IMR-90 (cell line): ENCODE measurements at regions not wholly inside any gene's neighbourhood (a gene's known extent, or its start where the extent isn't known, plus 50 kb on each side); places are given as distances from the start of the nearest gene placed in this dataset.

Experiments
- ATAC-seq: fragments of 200-7000 bp; cut with Tn5 transposase; 2 replicates; pipeline ENCODE4 v1.9.1; 2020; ENCODE audit warnings: low read depth, mild to moderate bottlenecking, moderate library complexity
- BruUV-seq: library from RNA; stranded (reverse); fragments of 400-500 nt; replicated peaks from 2 replicates; lab custom pipeline; 2021; lab: Mats Ljungman, UMichigan
- CTCF ChIA-PET: fragments of 300-600 bp; formaldehyde crosslinking; extraction: SDS; loops from one replicate; lab custom pipeline; 2021; ENCODE audit warnings: antibody characterized with exemption; lab: Yijun Ruan, JAX
- POLR2A ChIA-PET: fragments of 300-600 bp; sonication (Branson Sonifier 250); formaldehyde crosslinking; loops from one replicate; lab custom pipeline; 2022; ENCODE audit warnings: antibody characterized with exemption; ENCODE audit not compliant: unreplicated experiment; lab: Charles Lee
- DNase-seq: peaks from one replicate; pipeline ENCODE4 v3.0.0; 2013
- H2AFZ ChIP-seq: replicated peaks from 2 replicates; pipeline ENCODE3; 2013; ENCODE audit warnings: low read length, mild to moderate bottlenecking; ENCODE audit not compliant: poor library complexity
- H2AK5ac ChIP-seq: 2 replicates; pipeline ENCODE4 v1.6.1; 2013; ENCODE audit warnings: low read depth, low read length, inconsistent platforms
- H2AK9ac ChIP-seq: replicated peaks from 2 replicates; pipeline ENCODE3; 2013; ENCODE audit warnings: mild to moderate bottlenecking, low read depth, low read length, moderate library complexity; ENCODE audit not compliant: poor library complexity
- H2BK120ac ChIP-seq: 2 replicates; pipeline ENCODE4 v1.6.1; 2013; ENCODE audit warnings: low read depth, low read length, inconsistent platforms
- H2BK15ac ChIP-seq: 3 replicates; pipeline ENCODE4 v1.6.1; 2013; ENCODE audit warnings: low read depth, low read length, inconsistent platforms
- H2BK20ac ChIP-seq: 2 replicates; pipeline ENCODE4 v1.6.1; 2013; ENCODE audit warnings: low read depth, mild to moderate bottlenecking, inconsistent platforms, low read length, moderate library complexity
- H2BK5ac ChIP-seq: 2 replicates; pipeline ENCODE4 v1.6.1; 2013; ENCODE audit warnings: mild to moderate bottlenecking, low read depth, low read length, inconsistent platforms; ENCODE audit not compliant: poor library complexity, severe bottlenecking
- H3K14ac ChIP-seq: replicated peaks from 2 replicates; pipeline ENCODE4 v1.6.1; 2013; ENCODE audit warnings: low read depth, low read length, inconsistent platforms
- H3K18ac ChIP-seq: 2 replicates; pipeline ENCODE4 v1.6.1; 2013; ENCODE audit warnings: low read depth, low read length, control low read depth
- H3K23ac ChIP-seq: 2 replicates; pipeline ENCODE4 v1.6.1; 2013; ENCODE audit warnings: low read depth, low read length, inconsistent platforms
- H3K27ac ChIP-seq: 2 replicates; pipeline ENCODE4 v1.5.1; 2013; ENCODE audit warnings: mild to moderate bottlenecking, control low read depth, low read length; ENCODE audit not compliant: insufficient read depth
- H3K27me3 ChIP-seq: 2 replicates; pipeline ENCODE4 v1.6.1; 2013; ENCODE audit warnings: low read length; ENCODE audit not compliant: control insufficient read depth, insufficient read depth
- H3K36me3 ChIP-seq: 2 replicates; pipeline ENCODE4 v1.6.1; 2013; ENCODE audit warnings: low read length, mixed read lengths; ENCODE audit not compliant: control insufficient read depth, insufficient read depth
- H3K4ac ChIP-seq: 2 replicates; pipeline ENCODE4 v1.6.1; 2013; ENCODE audit warnings: low read depth, low read length, inconsistent platforms
- H3K4me1 ChIP-seq: 2 replicates; pipeline ENCODE4 v1.6.1; 2013; ENCODE audit warnings: low read length, mixed read lengths; ENCODE audit not compliant: control insufficient read depth, insufficient read depth
- H3K4me2 ChIP-seq: 2 replicates; pipeline ENCODE4 v1.6.1; 2013; ENCODE audit warnings: low read depth, mild to moderate bottlenecking, control low read depth, low read length, moderate library complexity
- H3K4me3 ChIP-seq: 2 replicates; pipeline ENCODE4 v1.5.1; 2013; ENCODE audit warnings: low read depth, mild to moderate bottlenecking, control low read depth, low read length, moderate library complexity; ENCODE audit not compliant: insufficient read depth
- H3K56ac ChIP-seq: 2 replicates; pipeline ENCODE4 v1.6.1; 2013; ENCODE audit warnings: low read length, inconsistent platforms; ENCODE audit not compliant: insufficient read depth; ENCODE audit errors: extremely low read depth
- H3K79me1 ChIP-seq, 2 experiments: 2 replicates each; pipeline ENCODE4 v1.6.1; 2013; ENCODE audit warnings: low read length in 2 of 2, inconsistent platforms in 1 of 2, low read depth in 1 of 2
- H3K9ac ChIP-seq: 2 replicates; pipeline ENCODE4 v1.6.1; 2013; ENCODE audit warnings: low read depth, low read length, control low read depth
- H3K9me1 ChIP-seq: 2 replicates; pipeline ENCODE4 v1.6.1; 2013; ENCODE audit warnings: low read length, inconsistent platforms; ENCODE audit not compliant: insufficient read depth
- H3K9me3 ChIP-seq: 2 replicates; pipeline ENCODE4 v1.6.1; 2013; ENCODE audit warnings: low read length; ENCODE audit not compliant: control insufficient read depth, insufficient read depth
- H4K20me1 ChIP-seq: 2 replicates; pipeline ENCODE4 v1.6.1; 2013; ENCODE audit warnings: low read length, inconsistent platforms; ENCODE audit not compliant: insufficient read depth
- H4K5ac ChIP-seq: 2 replicates; pipeline ENCODE4 v1.6.1; 2013; ENCODE audit warnings: mild to moderate bottlenecking, low read depth, low read length, control low read depth
- H4K8ac ChIP-seq, 2 experiments: 2 replicates each; pipeline ENCODE4 v1.6.1; 2013; ENCODE audit warnings: low read depth in 2 of 2, low read length in 2 of 2, control low read depth in 1 of 2, inconsistent platforms in 1 of 2
- H4K91ac ChIP-seq: 2 replicates; pipeline ENCODE4 v1.6.1; 2013; ENCODE audit warnings: low read depth, low read length, inconsistent platforms; ENCODE audit not compliant: insufficient read depth
- CEBPB ChIP-seq: IDR thresholded peaks from 2 replicates; pipeline ENCODE4 v1.6.1; 2012; ENCODE audit warnings: low read depth, low read length, improper control_type of control experiment
- CHD1 ChIP-seq: IDR thresholded peaks from 2 replicates; pipeline ENCODE4 v1.6.1; 2012; ENCODE audit warnings: low read depth, low read length, improper control_type of control experiment
- CTCF ChIP-seq: conservative IDR thresholded peaks from 2 replicates; pipeline ENCODE4 v1.5.1; 2012; ENCODE audit warnings: mild to moderate bottlenecking, low read depth, low read length, improper control_type of control experiment
- FOS ChIP-seq: fragments of 150-350 bp; IDR thresholded peaks from 2 replicates; pipeline ENCODE4 v1.6.1; 2016; ENCODE audit warnings: low read depth, low read length
- MAFK ChIP-seq: IDR thresholded peaks from 2 replicates; pipeline ENCODE4 v1.6.1; 2012; ENCODE audit warnings: low read depth, low read length, improper control_type of control experiment
- MAZ ChIP-seq: IDR thresholded peaks from 2 replicates; pipeline ENCODE4 v1.6.1; 2012; ENCODE audit warnings: low read depth, mild to moderate bottlenecking, low read length, improper control_type of control experiment, moderate library complexity, borderline replicate concordance
- NFE2L2 ChIP-seq: fragments of 150-350 bp; IDR thresholded peaks from 2 replicates; pipeline ENCODE4 v1.6.1; 2016; ENCODE audit warnings: low read depth, mild to moderate bottlenecking, low read length
- POLR2A ChIP-seq: IDR thresholded peaks from 2 replicates; pipeline ENCODE4 v1.6.1; 2012; ENCODE audit warnings: mild to moderate bottlenecking, low read depth, low read length
- RAD21 ChIP-seq: IDR thresholded peaks from 2 replicates; pipeline ENCODE4 v1.6.1; 2012; ENCODE audit warnings: low read length, improper control_type of control experiment
- RCOR1 ChIP-seq: IDR thresholded peaks from 2 replicates; pipeline ENCODE4 v1.6.1; 2012; ENCODE audit warnings: mild to moderate bottlenecking, low read length, improper control_type of control experiment; ENCODE audit not compliant: insufficient replicate concordance
- RFX5 ChIP-seq: IDR thresholded peaks from 2 replicates; pipeline ENCODE4 v1.8.0; 2012; ENCODE audit warnings: low read depth, mild to moderate bottlenecking, low read length, moderate library complexity
- USF2 ChIP-seq: fragments of 150-350 bp; IDR thresholded peaks from 2 replicates; pipeline ENCODE4 v1.6.1; 2017; ENCODE audit warnings: mild to moderate bottlenecking, antibody characterized with exemption, low read length, low read depth
- WGBS, 2 experiments: methylation state at CpG; one replicate each; pipeline versions ENCODE4 v1.1.5 to v1.1.7; 2013; ENCODE audit warnings: missing lambda C conversion rate in 2 of 2; ENCODE audit not compliant: insufficient read length in 1 of 2; ENCODE audit errors: extremely low coverage in 2 of 2; 5-methylcytosine and 5-hydroxymethylcytosine counted together
- dilution Hi-C: fragments of 300-500 bp; cut with HindIII; formaldehyde crosslinking; loops from one replicate; pipeline ENCODE4 v1.14.3; 2018; ENCODE audit warnings: low sequenced_read_pairs; ENCODE audit not compliant: unreplicated experiment
- in situ Hi-C: fragments of 300-500 bp; cut with MboI; formaldehyde crosslinking; loops from 3 replicates; pipeline ENCODE4 v1.14.3; 2019; ENCODE audit warnings: low sequenced_read_pairs, inconsistent platforms, mixed read lengths
- intact Hi-C: fragments of 100-400 bp; cut with micrococcal nuclease; formaldehyde crosslinking; loops from 2 replicates; pipeline ENCODE4 v1.10.0; 2022

- no peaks in the 10 kb centered on the region for H3K36me3 ChIP-seq
- no peak overlapping the region for H2AK5ac ChIP-seq
- H2AFZ ChIP-seq, result no peak overlapping the region
- no peak overlapping the region for H3K23ac ChIP-seq
- no peak overlapping the region for H4K8ac ChIP-seq
- H4K5ac ChIP-seq, result no peak overlapping the region
- no peak overlapping the region for H3K9ac ChIP-seq
- H3K4me3 ChIP-seq, result no peak overlapping the region
- H3K79me1 ChIP-seq, result no peaks in the 10 kb centered on the region
- no peaks in the 10 kb centered on the region for H3K27me3 ChIP-seq
- H3K4ac ChIP-seq, result no peak overlapping the region
- no peak for DNase-seq
- H2BK5ac ChIP-seq, result no peak overlapping the region
- H4K20me1 ChIP-seq, result no peaks in the 10 kb centered on the region
- BruUV-seq, result no TSS peak
- in situ Hi-C loops, result no loop called here
- ATAC-seq, result no peak
- H2AK9ac ChIP-seq, result no peak overlapping the region
- no peak overlapping the region for H3K27ac ChIP-seq
- dilution Hi-C loops, result no loop called here
- no peak overlapping the region for H3K18ac ChIP-seq
- H3K4me1 ChIP-seq, result no peaks in the 10 kb centered on the region
- H3K9me1 ChIP-seq, result no peaks in the 10 kb centered on the region
- WGBS, 2 experiments, result no CpG with 5 or more reads among the region's 1 CpG
- ChIA-PET CTCF (no interaction called here), POLR2A (no interaction called here)
- TF ChIP-seq RAD21, result no peak
- no peak for TF ChIP-seq CHD1
- TF ChIP-seq RFX5, result no peak
- TF ChIP-seq FOS, result no peak
- TF ChIP-seq MAFK, result no peak
- TF ChIP-seq USF2, result no peak
- TF ChIP-seq NFE2L2, result no peak
- no peak for TF ChIP-seq CTCF
- no peak for TF ChIP-seq CEBPB
- no peak for TF ChIP-seq POLR2A
- no peak for TF ChIP-seq MAZ
- TF ChIP-seq RCOR1, result no peak
- intact Hi-C loops, result no loop called here
- no peak overlapping the region for H2BK20ac ChIP-seq
- no peak overlapping the region for H3K56ac ChIP-seq
- H3K4me2 ChIP-seq, result no peak overlapping the region
- no peak overlapping the region for H2BK120ac ChIP-seq
- no peak overlapping the region for H3K14ac ChIP-seq
- H3K9me3 ChIP-seq, result no peaks in the 10 kb centered on the region
- H2BK15ac ChIP-seq, result no peak overlapping the region
- H4K91ac ChIP-seq, result no peak overlapping the region
These were observed 112.2 kb upstream of the GJB5 start for GRCh38 chr1:34642679-34643078.
